HEK293 (cell line): ENCODE measurements at regions not wholly inside any gene's neighbourhood (a gene's known extent, or its start where the extent isn't known, plus 50 kb on each side); places are given as distances from the start of the nearest gene placed in this dataset.
"Not testable (repeated sequence)": the region's sequence is repeated elsewhere in the genome, so short reads cannot be mapped to it uniquely, and the experiment has no call there.

Source experiments
- CTCF ChIA-PET: fragments of 350-600 bp; formaldehyde crosslinking; extraction: SDS; loops from one replicate; lab custom pipeline; 2021; ENCODE audit warnings: antibody characterized with exemption; lab: Yijun Ruan, JAX
- POLR2A ChIA-PET: fragments of 300-600 bp; formaldehyde crosslinking; extraction: SDS; loops from one replicate; lab custom pipeline; 2020; ENCODE audit warnings: antibody characterized with exemption, inconsistent platforms; lab: Yijun Ruan, JAX
- H3K27ac ChIP-seq: fragments of 200-500 bp; sonication (Bioruptor generic); 2 replicates; pipeline ENCODE4 v1.5.1; 2014; ENCODE audit warnings: low read depth, low read length, control low read depth, inconsistent platforms; ENCODE audit errors: extremely low read depth
- H3K36me3 ChIP-seq, 2 experiments: fragments of 200-500 bp in 1 of 2; sonication (Bioruptor generic) in 1 of 2; 1 replicate in 1 of 2; 2 replicates in 1 of 2; pipeline ENCODE4 v1.5.1; 2014 to 2017; ENCODE audit warnings: inconsistent platforms in 2 of 2, low read length in 2 of 2; ENCODE audit not compliant: control insufficient read depth in 2 of 2, insufficient read depth in 1 of 2
- H3K4me1 ChIP-seq: fragments of 200-500 bp; sonication (Bioruptor generic); 2 replicates; pipeline ENCODE4 v1.5.1; 2014; ENCODE audit warnings: mild to moderate bottlenecking, low read length, inconsistent platforms; ENCODE audit not compliant: control insufficient read depth, insufficient read depth
- H3K4me3 ChIP-seq: 2 replicates; pipeline ENCODE4 v1.5.1; 2011; ENCODE audit warnings: low read depth, mild to moderate bottlenecking, control low read depth, low read length, moderate library complexity
- H3K9me3 ChIP-seq: fragments of 200-500 bp; sonication (Bioruptor generic); 2 replicates; pipeline ENCODE4 v1.5.1; 2014; ENCODE audit warnings: low read depth, low read length, inconsistent platforms; ENCODE audit not compliant: control insufficient read depth, insufficient read depth
- PRDM2 ChIP-seq: fragments of 450-650 bp; formaldehyde crosslinking; IDR thresholded peaks from 2 replicates; pipeline ENCODE4 v1.5.1; 2016; ENCODE audit warnings: missing biosample characterization, missing genetic modification characterization, borderline replicate concordance
- ZNF214 ChIP-seq: fragments of 450-650 bp; formaldehyde crosslinking; IDR thresholded peaks from 2 replicates; pipeline ENCODE4 v1.5.1; 2017; ENCODE audit warnings: missing biosample characterization, mild to moderate bottlenecking, missing genetic modification characterization, borderline replicate concordance
- ZNF354C ChIP-seq: fragments of 450-650 bp; formaldehyde crosslinking; IDR thresholded peaks from 2 replicates; pipeline ENCODE4 v1.5.1; 2016; ENCODE audit warnings: missing biosample characterization, missing genetic modification characterization, low read depth, borderline replicate concordance
- ZNF423 ChIP-seq: fragments of 450-650 bp; formaldehyde crosslinking; IDR thresholded peaks from 2 replicates; pipeline ENCODE4 v1.5.1; 2016; ENCODE audit warnings: missing biosample characterization, missing genetic modification characterization
- ZNF580 ChIP-seq: fragments of 450-650 bp; formaldehyde crosslinking; IDR thresholded peaks from 2 replicates; pipeline ENCODE4 v1.5.1; 2016; ENCODE audit warnings: missing biosample characterization, missing genetic modification characterization
- TF ChIP-seq, protein P1 (sequence below): fragments of 450-650 bp; formaldehyde crosslinking; IDR thresholded peaks from 2 replicates; pipeline ENCODE4 v1.5.1; 2016; ENCODE audit warnings: missing biosample characterization, missing genetic modification characterization
- TF ChIP-seq, protein P2 (sequence below): fragments of 450-650 bp; formaldehyde crosslinking; IDR thresholded peaks from 2 replicates; pipeline ENCODE4 v1.5.1; 2016; ENCODE audit warnings: missing biosample characterization, missing genetic modification characterization
- TF ChIP-seq, protein P3 (sequence below): fragments of 450-650 bp; formaldehyde crosslinking; IDR thresholded peaks from 2 replicates; pipeline ENCODE4 v1.5.1; 2017; ENCODE audit warnings: missing biosample characterization, mild to moderate bottlenecking, missing genetic modification characterization, moderate library complexity
- TF ChIP-seq, protein P4 (sequence below): fragments of 450-650 bp; formaldehyde crosslinking; IDR thresholded peaks from 2 replicates; pipeline ENCODE4 v1.5.1; 2017; ENCODE audit warnings: missing biosample characterization, missing genetic modification characterization

- no peaks in the 10 kb centered on the region for H3K4me1 ChIP-seq
- no peak overlapping the region for H3K27ac ChIP-seq
- CTCF ChIA-PET = no interaction called here
- H3K9me3 ChIP-seq = no peaks in the 10 kb centered on the region
- no peaks in the 10 kb centered on the region for H3K36me3 ChIP-seq
- TF ChIP-seq, protein P1, sequence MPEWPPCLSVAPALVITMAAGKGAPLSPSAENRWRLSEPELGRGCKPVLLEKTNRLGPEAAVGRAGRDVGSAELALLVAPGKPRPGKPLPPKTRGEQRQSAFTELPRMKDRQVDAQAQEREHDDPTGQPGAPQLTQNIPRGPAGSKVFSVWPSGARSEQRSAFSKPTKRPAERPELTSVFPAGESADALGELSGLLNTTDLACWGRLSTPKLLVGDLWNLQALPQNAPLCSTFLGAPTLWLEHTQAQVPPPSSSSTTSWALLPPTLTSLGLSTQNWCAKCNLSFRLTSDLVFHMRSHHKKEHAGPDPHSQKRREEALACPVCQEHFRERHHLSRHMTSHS = no peak
- TF ChIP-seq PRDM2 (tag by site-specific recombination) (no peak), ZNF354C (no peak), ZNF423 (tag by site-specific recombination) (no peak), ZNF214 (no peak), ZNF580 (tag by site-specific recombination) (no peak)
- TF ChIP-seq, protein P2, sequence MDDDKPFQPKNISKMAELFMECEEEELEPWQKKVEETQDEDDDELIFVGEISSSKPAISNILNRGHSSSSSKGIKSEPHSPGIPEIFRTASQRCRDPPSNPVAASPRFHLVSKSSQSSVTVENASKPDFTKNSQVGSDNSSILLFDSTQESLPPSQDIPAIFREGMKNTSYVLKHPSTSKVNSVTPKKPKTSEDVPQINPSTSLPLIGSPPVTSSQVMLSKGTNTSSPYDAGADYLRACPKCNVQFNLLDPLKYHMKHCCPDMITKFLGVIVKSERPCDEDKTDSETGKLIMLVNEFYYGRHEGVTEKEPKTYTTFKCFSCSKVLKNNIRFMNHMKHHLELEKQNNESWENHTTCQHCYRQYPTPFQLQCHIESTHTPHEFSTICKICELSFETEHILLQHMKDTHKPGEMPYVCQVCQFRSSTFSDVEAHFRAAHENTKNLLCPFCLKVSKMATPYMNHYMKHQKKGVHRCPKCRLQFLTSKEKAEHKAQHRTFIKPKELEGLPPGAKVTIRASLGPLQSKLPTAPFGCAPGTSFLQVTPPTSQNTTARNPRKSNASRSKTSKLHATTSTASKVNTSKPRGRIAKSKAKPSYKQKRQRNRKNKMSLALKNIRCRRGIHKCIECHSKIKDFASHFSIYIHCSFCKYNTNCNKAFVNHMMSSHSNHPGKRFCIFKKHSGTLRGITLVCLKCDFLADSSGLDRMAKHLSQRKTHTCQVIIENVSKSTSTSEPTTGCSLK (tag by site-specific recombination) = no peak
- TF ChIP-seq, protein P3, sequence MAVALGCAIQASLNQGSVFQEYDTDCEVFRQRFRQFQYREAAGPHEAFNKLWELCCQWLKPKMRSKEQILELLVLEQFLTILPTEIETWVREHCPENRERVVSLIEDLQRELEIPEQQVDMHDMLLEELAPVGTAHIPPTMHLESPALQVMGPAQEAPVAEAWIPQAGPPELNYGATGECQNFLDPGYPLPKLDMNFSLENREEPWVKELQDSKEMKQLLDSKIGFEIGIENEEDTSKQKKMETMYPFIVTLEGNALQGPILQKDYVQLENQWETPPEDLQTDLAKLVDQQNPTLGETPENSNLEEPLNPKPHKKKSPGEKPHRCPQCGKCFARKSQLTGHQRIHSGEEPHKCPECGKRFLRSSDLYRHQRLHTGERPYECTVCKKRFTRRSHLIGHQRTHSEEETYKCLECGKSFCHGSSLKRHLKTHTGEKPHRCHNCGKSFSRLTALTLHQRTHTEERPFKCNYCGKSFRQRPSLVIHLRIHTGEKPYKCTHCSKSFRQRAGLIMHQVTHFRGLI (tag by site-specific recombination) = no peak
- TF ChIP-seq, all 188 proteins: peak for 0
- POLR2A ChIA-PET = no interaction called here
- no peak overlapping the region for H3K4me3 ChIP-seq
These were observed 1022.0 kb downstream of the NCAM2 start for GRCh38 chr21:22020221-22020620.

DNA sequence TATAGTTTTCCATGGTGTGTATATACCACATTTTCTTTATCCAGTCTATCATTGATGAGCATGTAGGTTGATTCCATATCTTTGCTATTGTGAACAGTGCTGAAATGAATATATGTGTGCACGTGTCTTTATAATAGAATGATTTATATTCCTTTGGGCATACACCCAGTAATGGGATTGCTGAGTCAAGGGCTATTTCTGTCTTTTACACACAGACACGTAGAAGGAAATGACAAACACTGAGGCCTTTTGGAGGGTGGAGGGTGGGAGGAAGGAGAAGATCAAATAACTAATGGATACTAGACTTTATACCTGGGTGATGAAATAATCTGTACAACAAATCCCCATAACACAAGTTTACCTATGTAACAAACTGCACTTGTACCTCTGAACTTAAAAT is 1025.7 kb downstream of the NCAM2 start:
- H3K4me3 ChIP-seq, H3K4me1 ChIP-seq, H3K36me3 ChIP-seq, H3K9me3 ChIP-seq, POLR2A ChIA-PET, H3K27ac ChIP-seq: not testable (repeated sequence)
- CTCF ChIA-PET = interaction anchor here (1.2 kb wide), 1 partner anchor 40 kb away, joined by 3 read pairs; no protein-coding TSS in a partner anchor

DNA sequence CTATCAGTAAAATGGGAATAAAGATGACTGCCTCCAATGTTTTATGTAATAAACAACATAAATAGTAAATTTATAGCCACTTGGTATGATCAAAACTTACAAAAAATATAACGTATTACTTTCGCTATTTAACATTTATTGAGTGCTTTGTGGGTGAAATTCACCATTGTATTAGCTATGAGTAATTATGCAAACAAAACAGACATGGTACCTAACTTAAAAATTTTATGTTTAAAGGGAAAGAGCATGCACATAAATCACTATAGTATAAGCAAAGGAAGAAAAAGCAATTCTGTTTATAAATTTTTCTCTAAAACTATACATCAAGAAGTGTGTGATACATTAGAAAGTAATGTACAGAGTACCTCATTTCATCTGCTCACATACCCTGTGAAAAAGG is 1046.2 kb downstream of the NCAM2 start:
- CTCF ChIA-PET = no interaction called here
- Histone ChIP-seq H3K4me1 (no peaks in the 10 kb centered on the region), H3K4me3 (no peak overlapping the region), H3K27ac (no peak overlapping the region), H3K9me3 (no peaks in the 10 kb centered on the region; the same call in none of the 2 replicates), H3K36me3 (no peaks in the 10 kb centered on the region)
- POLR2A ChIA-PET = no interaction called here
- TF ChIP-seq, protein P4, sequence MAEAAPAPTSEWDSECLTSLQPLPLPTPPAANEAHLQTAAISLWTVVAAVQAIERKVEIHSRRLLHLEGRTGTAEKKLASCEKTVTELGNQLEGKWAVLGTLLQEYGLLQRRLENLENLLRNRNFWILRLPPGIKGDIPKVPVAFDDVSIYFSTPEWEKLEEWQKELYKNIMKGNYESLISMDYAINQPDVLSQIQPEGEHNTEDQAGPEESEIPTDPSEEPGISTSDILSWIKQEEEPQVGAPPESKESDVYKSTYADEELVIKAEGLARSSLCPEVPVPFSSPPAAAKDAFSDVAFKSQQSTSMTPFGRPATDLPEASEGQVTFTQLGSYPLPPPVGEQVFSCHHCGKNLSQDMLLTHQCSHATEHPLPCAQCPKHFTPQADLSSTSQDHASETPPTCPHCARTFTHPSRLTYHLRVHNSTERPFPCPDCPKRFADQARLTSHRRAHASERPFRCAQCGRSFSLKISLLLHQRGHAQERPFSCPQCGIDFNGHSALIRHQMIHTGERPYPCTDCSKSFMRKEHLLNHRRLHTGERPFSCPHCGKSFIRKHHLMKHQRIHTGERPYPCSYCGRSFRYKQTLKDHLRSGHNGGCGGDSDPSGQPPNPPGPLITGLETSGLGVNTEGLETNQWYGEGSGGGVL (tag by site-specific recombination) = no peak
- TF ChIP-seq, all 188 proteins: peak for 0
